ENCODE measurements at regions not wholly inside any gene's neighbourhood (a gene's known extent, or its start where the extent isn't known, plus 50 kb on each side); places are given as distances from the start of the nearest gene placed in this dataset.
A peak's percentile ranks its signal among the peaks of the same experiment; 100 is the strongest.

DNA sequence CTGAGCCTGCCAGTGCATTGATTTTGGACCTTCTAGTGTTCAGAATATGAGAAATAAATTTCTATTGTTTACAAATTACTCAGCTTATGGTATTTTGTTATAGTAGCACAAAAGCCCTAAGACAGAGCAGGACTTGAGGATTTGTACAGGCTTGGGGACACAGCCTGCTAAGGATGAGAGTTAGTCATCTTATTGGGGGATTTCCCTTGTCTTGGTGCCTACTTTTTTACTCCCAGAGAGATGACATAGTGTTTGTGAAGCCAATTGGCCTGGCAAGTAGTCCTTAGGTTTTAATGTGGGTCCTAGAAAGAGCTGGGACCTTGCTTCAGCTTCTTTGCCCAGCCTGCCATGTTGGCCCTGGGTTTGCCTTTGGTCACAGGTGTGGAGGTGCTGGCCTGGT is 364.0 kb downstream of the REEP3 start:
- Mint-ChIP-seq H3K4me1 (ENCODE audit: low read depth) (peaks cover 30% of the 10 kb centered on the region), H3K9me3 (ENCODE audit: low read depth) (peaks cover 6% of the 10 kb centered on the region), H3K4me3 (ENCODE audit: unreplicated experiment) (no peak overlapping the region), H3K27me3 (ENCODE audit: low read depth) (peaks cover 2% of the 10 kb centered on the region), H3K27ac (ENCODE audit: unreplicated experiment) (no peak overlapping the region), H3K36me3 (ENCODE audit: low read depth) (peaks cover 3% of the 10 kb centered on the region)
- TF ChIP-seq CTCF (IDR thresholded peaks at IDR 0.05), result no peak
- DNase-seq (ENCODE audit: low spot score), result no peak

DNA sequence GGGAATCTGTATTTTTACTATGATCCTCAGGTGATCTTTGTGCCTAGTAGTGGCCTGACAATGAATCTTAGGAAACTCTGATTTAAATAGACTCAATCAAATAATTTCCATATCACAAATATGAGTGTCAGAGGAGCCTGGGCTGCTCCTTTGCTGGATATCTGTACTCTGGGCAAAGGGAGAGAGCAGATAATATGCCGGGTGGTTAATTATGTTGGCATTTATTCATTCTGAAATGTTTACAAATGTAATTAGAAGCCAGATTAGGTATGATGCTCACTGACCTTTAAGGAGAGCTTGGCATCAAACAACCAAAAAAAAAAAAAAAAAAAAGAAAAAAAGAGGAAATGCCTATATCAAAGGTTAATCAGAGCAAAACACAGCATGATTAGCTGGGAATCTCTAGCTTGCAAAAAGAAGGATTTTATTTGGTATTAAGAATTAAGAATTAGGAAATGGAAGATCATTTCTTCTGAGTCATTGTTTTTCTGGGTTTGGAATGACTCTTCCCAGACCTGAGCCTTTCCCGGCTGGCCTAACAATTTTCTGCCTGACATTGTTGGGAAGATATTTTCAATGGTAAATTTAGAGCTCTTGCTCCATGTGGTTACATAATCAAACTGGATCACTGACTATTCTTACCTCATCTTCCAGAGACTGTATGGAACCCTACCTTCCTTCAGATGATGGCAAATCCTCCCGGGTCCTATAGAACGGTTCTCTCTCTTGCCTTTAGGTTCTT is 365.3 kb downstream of the REEP3 start:
- Mint-ChIP-seq H3K4me1 (ENCODE audit: low read depth) (peaks cover 38% of the 10 kb centered on the region), H3K27ac (ENCODE audit: unreplicated experiment) (no peak overlapping the region), H3K4me3 (ENCODE audit: unreplicated experiment) (no peak overlapping the region), H3K27me3 (ENCODE audit: low read depth) (no peaks in the 10 kb centered on the region), H3K36me3 (ENCODE audit: low read depth) (peaks cover 3% of the 10 kb centered on the region), H3K9me3 (ENCODE audit: low read depth) (no peaks in the 10 kb centered on the region)
- TF ChIP-seq CTCF (IDR thresholded peaks at IDR 0.05), result no peak
- no peak for DNase-seq (ENCODE audit: low spot score)

GRCh38 chr10:63887023-63887589 is 365.9 kb downstream of the REEP3 start:
- Mint-ChIP-seq H3K4me1 (ENCODE audit: low read depth) (peaks cover 39% of the 10 kb centered on the region), H3K36me3 (ENCODE audit: low read depth) (peaks cover 2% of the 10 kb centered on the region), H3K4me3 (ENCODE audit: unreplicated experiment) (no peak overlapping the region), H3K27ac (ENCODE audit: unreplicated experiment) (no peak overlapping the region), H3K27me3 (ENCODE audit: low read depth) (no peaks in the 10 kb centered on the region), H3K9me3 (ENCODE audit: low read depth) (no peaks in the 10 kb centered on the region)
- peak; percentile 29 for TF ChIP-seq CTCF (IDR thresholded peaks at IDR 0.05)
- DNase-seq (ENCODE audit: low spot score), result no peak

GRCh38 chr10:63887600-63888370 is 366.6 kb downstream of the REEP3 start:
- DNase-seq (ENCODE audit: low spot score), result no peak
- no peaks in the 10 kb centered on the region for H3K9me3 Mint-ChIP-seq (ENCODE audit: low read depth)
- no peak overlapping the region for H3K27ac Mint-ChIP-seq (ENCODE audit: unreplicated experiment)
- no peak overlapping the region for H3K4me3 Mint-ChIP-seq (ENCODE audit: unreplicated experiment)
- H3K27me3 Mint-ChIP-seq (ENCODE audit: low read depth), result no peaks in the 10 kb centered on the region
- TF ChIP-seq CTCF (IDR thresholded peaks at IDR 0.05), result no peak
- H3K4me1 Mint-ChIP-seq (ENCODE audit: low read depth), result peaks cover 39% of the 10 kb centered on the region
- H3K36me3 Mint-ChIP-seq (ENCODE audit: low read depth), result peaks cover 2% of the 10 kb centered on the region

- no peak overlapping the region for H3K4me3 Mint-ChIP-seq (ENCODE audit: unreplicated experiment)
- no peak overlapping the region for H3K27ac Mint-ChIP-seq (ENCODE audit: unreplicated experiment)
Observed at GRCh38 chr10:63889803-63890202, 368.6 kb downstream of the REEP3 start.

More at GRCh38 chr10:63889803-63890202, 368.6 kb downstream of the REEP3 start:
- Mint-ChIP-seq H3K36me3 (ENCODE audit: low read depth) (peaks cover 2% of the 10 kb centered on the region), H3K9me3 (ENCODE audit: low read depth) (no peaks in the 10 kb centered on the region), H3K27me3 (ENCODE audit: low read depth) (no peaks in the 10 kb centered on the region), H3K4me1 (ENCODE audit: low read depth) (peaks cover 39% of the 10 kb centered on the region)
- no peak for TF ChIP-seq CTCF (IDR thresholded peaks at IDR 0.05)
- DNase-seq (ENCODE audit: low spot score), result no peak
